ENCODE measurements at regions not wholly inside any gene's neighbourhood (a gene's known extent, or its start where the extent isn't known, plus 50 kb on each side); places are given as distances from the start of the nearest gene placed in this dataset.

DNA sequence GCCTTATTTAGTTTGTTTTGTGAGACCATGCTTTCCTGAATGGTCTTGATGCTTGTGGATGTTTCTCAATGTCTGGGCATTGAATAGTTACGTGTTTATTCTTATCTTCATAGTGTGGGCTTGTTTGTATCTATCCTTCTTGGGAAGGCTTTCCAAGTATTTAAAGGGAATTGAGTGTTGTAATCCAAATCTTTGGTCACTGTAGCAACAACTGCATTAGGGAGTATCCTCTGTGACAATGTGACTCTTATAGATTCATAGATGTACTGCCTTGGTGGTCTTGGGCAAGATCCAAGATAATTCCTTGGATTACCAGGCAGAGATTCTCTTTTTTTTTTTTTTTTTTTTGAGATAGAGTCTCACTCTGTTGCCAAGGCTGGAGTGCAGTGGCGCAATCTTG is 598.4 kb downstream of the CBLN4 start:
- H3K36me3 ChIP-seq (ENCODE audit: low read depth) = no peaks in the 10 kb centered on the region
- no peaks in the 10 kb centered on the region for H3F3A ChIP-seq (ENCODE audit: insufficient read depth, low read depth)
- no peak for DNase-seq
- H3K4me1 ChIP-seq (replicated peaks; ENCODE audit: insufficient read depth) = no peaks in the 10 kb centered on the region
- no peak overlapping the region for H3K4me2 ChIP-seq
- H4K20me1 ChIP-seq (ENCODE audit: insufficient read depth) = no peaks in the 10 kb centered on the region
- intact Hi-C loops (cut with micrococcal nuclease; ENCODE audit: unreplicated experiment) = no loop called here
- TF ChIP-seq, protein P1, sequence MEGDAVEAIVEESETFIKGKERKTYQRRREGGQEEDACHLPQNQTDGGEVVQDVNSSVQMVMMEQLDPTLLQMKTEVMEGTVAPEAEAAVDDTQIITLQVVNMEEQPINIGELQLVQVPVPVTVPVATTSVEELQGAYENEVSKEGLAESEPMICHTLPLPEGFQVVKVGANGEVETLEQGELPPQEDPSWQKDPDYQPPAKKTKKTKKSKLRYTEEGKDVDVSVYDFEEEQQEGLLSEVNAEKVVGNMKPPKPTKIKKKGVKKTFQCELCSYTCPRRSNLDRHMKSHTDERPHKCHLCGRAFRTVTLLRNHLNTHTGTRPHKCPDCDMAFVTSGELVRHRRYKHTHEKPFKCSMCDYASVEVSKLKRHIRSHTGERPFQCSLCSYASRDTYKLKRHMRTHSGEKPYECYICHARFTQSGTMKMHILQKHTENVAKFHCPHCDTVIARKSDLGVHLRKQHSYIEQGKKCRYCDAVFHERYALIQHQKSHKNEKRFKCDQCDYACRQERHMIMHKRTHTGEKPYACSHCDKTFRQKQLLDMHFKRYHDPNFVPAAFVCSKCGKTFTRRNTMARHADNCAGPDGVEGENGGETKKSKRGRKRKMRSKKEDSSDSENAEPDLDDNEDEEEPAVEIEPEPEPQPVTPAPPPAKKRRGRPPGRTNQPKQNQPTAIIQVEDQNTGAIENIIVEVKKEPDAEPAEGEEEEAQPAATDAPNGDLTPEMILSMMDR (conservative IDR thresholded peaks at IDR 0.05) = no peak
- TF ChIP-seq EZH2 (IDR thresholded peaks at IDR 0.05; ENCODE audit: low read depth) = no peak
- H3K27me3 ChIP-seq (ENCODE audit: insufficient read depth, low read depth) = no peaks in the 10 kb centered on the region
- H3K9me3 ChIP-seq (ENCODE audit: insufficient read depth, low read depth) = no peaks in the 10 kb centered on the region
- H3K9me2 ChIP-seq (ENCODE audit: insufficient read depth) = no peaks in the 10 kb centered on the region
- no peak overlapping the region for H3K4me3 ChIP-seq
- POLR2A ChIA-PET (ENCODE audit: unreplicated experiment) = no interaction called here
- no peak overlapping the region for H3K27ac ChIP-seq
- BruUV-seq (replicated peaks) = no TSS peak
- CTCF ChIA-PET = no interaction called here
- H2AFZ ChIP-seq = no peak overlapping the region
- no peaks in the 10 kb centered on the region for H3K79me2 ChIP-seq (ENCODE audit: low read depth)

DNA sequence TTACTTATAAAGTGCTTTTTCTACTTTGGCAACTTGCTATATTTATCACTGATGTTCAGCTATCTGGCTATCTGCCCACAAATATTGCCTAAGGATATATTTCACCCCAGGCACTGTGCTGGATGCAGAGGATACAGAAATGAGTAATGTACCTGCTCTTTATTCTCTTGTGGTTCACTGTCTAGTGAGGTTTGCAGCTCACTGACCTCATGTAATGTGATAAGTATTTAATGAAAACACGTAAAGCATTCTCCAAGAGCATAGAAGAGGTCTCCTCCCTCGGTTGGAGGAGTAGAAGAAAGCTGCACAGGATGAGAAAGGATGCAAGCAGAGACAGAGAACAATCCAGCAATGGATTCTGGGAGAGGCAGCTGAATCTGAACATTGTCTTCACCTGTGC is 610.7 kb downstream of the CBLN4 start:
- DNase-seq = no peak
- H3K27ac ChIP-seq = no peak overlapping the region
- H3K4me1 ChIP-seq (replicated peaks; ENCODE audit: insufficient read depth) = no peaks in the 10 kb centered on the region
- H3F3A ChIP-seq (ENCODE audit: insufficient read depth, low read depth) = no peaks in the 10 kb centered on the region
- no peak overlapping the region for H3K4me2 ChIP-seq
- H3K36me3 ChIP-seq (ENCODE audit: low read depth) = no peaks in the 10 kb centered on the region
- no peaks in the 10 kb centered on the region for H4K20me1 ChIP-seq (ENCODE audit: insufficient read depth)
- H3K9me2 ChIP-seq (ENCODE audit: insufficient read depth) = no peaks in the 10 kb centered on the region
- intact Hi-C loops (cut with micrococcal nuclease; ENCODE audit: unreplicated experiment) = no loop called here
- H3K4me3 ChIP-seq = no peak overlapping the region
- no peaks in the 10 kb centered on the region for H3K79me2 ChIP-seq (ENCODE audit: low read depth)
- no peak overlapping the region for H2AFZ ChIP-seq
- ChIA-PET POLR2A (ENCODE audit: unreplicated experiment) (no interaction called here), CTCF (no interaction called here)
- no peak for TF ChIP-seq EZH2 (IDR thresholded peaks at IDR 0.05; ENCODE audit: low read depth)
- TF ChIP-seq, protein P1 (conservative IDR thresholded peaks at IDR 0.05) = no peak
- H3K27me3 ChIP-seq (ENCODE audit: insufficient read depth, low read depth) = no peaks in the 10 kb centered on the region
- no TSS peak for BruUV-seq (replicated peaks)
- H3K9me3 ChIP-seq (ENCODE audit: insufficient read depth, low read depth) = no peaks in the 10 kb centered on the region

DNA sequence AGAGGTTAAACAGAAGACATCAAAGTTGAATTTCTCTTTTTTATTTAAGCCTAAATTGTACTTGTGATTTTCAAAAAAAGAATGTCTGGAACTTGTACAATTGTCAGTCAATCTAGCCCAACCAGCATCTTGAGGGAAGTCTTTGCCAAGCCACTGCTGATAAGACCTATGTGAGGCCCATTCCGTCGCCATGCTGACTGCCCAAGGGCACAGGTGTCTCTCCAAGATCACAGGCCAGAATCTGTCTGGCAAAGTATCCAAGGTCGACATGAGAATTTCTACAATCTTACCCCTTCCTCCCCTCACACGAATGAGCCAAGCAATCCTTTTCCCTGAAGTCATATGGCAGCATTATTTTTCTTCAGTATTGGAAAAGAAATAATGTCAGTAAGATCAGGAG is 614.5 kb downstream of the CBLN4 start:
- H3K9me3 ChIP-seq (ENCODE audit: insufficient read depth, low read depth) = no peaks in the 10 kb centered on the region

More for the DNA sequence above, 614.5 kb downstream of the CBLN4 start:
- no TSS peak for BruUV-seq (replicated peaks)
- H3K4me3 ChIP-seq = no peak overlapping the region
- no peaks in the 10 kb centered on the region for H4K20me1 ChIP-seq (ENCODE audit: insufficient read depth)
- no peak overlapping the region for H3K4me2 ChIP-seq
- H3K4me1 ChIP-seq (replicated peaks; ENCODE audit: insufficient read depth) = no peaks in the 10 kb centered on the region
- no peak for DNase-seq
- POLR2A ChIA-PET (ENCODE audit: unreplicated experiment) = no interaction called here
- TF ChIP-seq, protein P1 (conservative IDR thresholded peaks at IDR 0.05) = no peak
- TF ChIP-seq EZH2 (IDR thresholded peaks at IDR 0.05; ENCODE audit: low read depth) = no peak
- H2AFZ ChIP-seq = no peak overlapping the region
- no peaks in the 10 kb centered on the region for H3K9me2 ChIP-seq (ENCODE audit: insufficient read depth)
- H3K36me3 ChIP-seq (ENCODE audit: low read depth) = no peaks in the 10 kb centered on the region
- no peaks in the 10 kb centered on the region for H3K79me2 ChIP-seq (ENCODE audit: low read depth)
- no peak overlapping the region for H3K27ac ChIP-seq
- no peaks in the 10 kb centered on the region for H3F3A ChIP-seq (ENCODE audit: insufficient read depth, low read depth)
- no peaks in the 10 kb centered on the region for H3K27me3 ChIP-seq (ENCODE audit: insufficient read depth, low read depth)
- intact Hi-C loops (cut with micrococcal nuclease; ENCODE audit: unreplicated experiment) = no loop called here
- CTCF ChIA-PET = no interaction called here

Data from PC-9 (cell line).